Activated T-helper 1 cell treated with anti-CD3 and anti-CD28 coated beads, Interleukin-12 subunit alpha, Interleukin-12 subunit beta, Interleukin-2, Interleukin-4 antibody, amounts not matched to agents 30 ng/mL and 10 ng/mL and 1 ng/mL, durations not matched to agents 14 hours and 24 hours and 36 hours (primary cell): ENCODE measurements at regions not wholly inside any gene's neighbourhood (a gene's known extent, or its start where the extent isn't known, plus 50 kb on each side); places are given as distances from the start of the nearest gene placed in this dataset.

Experiments used
- DNase-seq: peaks from one replicate; pipeline ENCODE4 v3.0.0; 2021; ENCODE audit warnings: low spot score
- H3K27ac Mint-ChIP-seq: one replicate; pipeline ENCODE4 v1.8.0; 2021; ENCODE audit warnings: mild to moderate bottlenecking, mixed read lengths
- H3K27me3 Mint-ChIP-seq: one replicate; pipeline ENCODE4 v1.8.0; 2022; ENCODE audit warnings: mild to moderate bottlenecking, moderate library complexity, mixed read lengths; ENCODE audit not compliant: insufficient read depth
- H3K36me3 Mint-ChIP-seq: one replicate; pipeline ENCODE4 v1.8.0; 2021; ENCODE audit warnings: low read depth, mixed read lengths
- H3K4me1 Mint-ChIP-seq: one replicate; pipeline ENCODE4 v1.8.0; 2021; ENCODE audit warnings: low read depth, mixed read lengths
- H3K4me3 Mint-ChIP-seq: one replicate; pipeline ENCODE4 v1.8.0; 2021; ENCODE audit warnings: mild to moderate bottlenecking, moderate library complexity, mixed read lengths
- H3K9me3 Mint-ChIP-seq: one replicate; pipeline ENCODE4 v1.8.0; 2021; ENCODE audit warnings: mixed read lengths
- intact Hi-C: fragments of 100-400 bp; cut with micrococcal nuclease; formaldehyde crosslinking; loops from one replicate; pipeline ENCODE4 v1.15.1; 2024

DNA sequence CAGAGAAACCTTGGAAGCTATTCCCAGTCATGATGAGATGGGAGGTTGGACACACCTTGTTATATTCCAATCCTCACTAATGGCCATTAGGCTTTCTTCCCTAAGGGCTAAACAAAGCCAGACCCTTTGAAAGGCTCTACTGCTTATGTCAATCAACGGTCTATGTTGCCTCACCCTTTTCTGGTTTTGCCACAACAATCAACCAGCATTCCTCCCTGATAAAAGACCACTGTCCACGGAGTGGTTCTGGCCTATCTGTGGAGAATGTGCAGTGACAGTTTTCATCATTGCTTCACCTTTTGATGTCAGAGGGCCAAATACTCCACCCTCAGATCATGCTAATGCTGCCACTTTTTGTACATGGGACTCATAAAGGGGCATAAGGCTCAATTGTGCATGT is 913.4 kb downstream of the RPA4 start:
- Mint-ChIP-seq H3K27ac (no peak overlapping the region), H3K27me3 (no peaks in the 10 kb centered on the region)

DNA sequence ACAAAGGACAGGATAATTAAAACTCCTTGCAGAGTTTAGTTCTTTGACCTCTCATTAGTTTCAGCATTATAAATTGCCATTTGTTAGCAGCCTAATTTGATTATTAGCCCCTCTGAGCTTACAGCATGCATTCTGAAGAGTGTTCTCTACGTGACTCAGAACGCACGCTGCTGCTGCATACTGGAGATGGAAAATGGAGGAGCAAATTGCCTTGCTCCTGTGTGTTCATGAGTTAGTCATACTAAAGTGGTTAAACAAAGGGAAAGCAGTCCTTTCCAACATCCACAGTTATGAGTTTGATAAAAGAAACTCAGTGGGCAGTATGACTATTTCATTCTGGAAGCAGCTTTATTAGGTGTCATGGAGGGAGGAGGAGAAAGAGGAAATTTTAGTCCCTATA is 922.5 kb downstream of the RPA4 start:
- no peak for DNase-seq
- Mint-ChIP-seq H3K4me3 (no peak overlapping the region), H3K27ac (no peak overlapping the region), H3K9me3 (peaks cover 3% of the 10 kb centered on the region), H3K4me1 (no peaks in the 10 kb centered on the region), H3K27me3 (no peaks in the 10 kb centered on the region), H3K36me3 (no peaks in the 10 kb centered on the region)
- intact Hi-C loops = no loop called here

More for the DNA sequence above, 913.4 kb downstream of the RPA4 start:
- H3K9me3 Mint-ChIP-seq = no peaks in the 10 kb centered on the region
- H3K36me3 Mint-ChIP-seq = no peaks in the 10 kb centered on the region
- no peak overlapping the region for H3K4me3 Mint-ChIP-seq
- no peak for DNase-seq
- intact Hi-C loops = no loop called here
- H3K4me1 Mint-ChIP-seq = no peaks in the 10 kb centered on the region

DNA sequence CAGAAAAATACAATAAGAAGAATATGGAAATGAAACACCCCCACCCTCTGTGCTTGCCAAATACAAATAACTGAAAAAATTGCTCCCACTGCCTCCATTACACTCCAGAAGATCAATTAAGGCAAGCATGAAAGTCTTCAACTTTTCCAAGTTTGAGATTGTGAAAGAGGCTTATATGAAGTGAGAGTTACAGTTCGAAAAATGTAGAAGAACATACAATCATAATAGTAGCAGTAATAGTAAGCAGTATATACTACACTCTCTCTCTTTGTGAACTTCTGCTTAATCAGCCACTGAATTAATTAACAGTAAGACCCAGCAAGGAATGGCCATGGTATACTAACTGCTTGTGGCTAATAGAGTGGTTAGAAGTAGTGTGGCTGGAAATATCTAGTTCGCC is 923.2 kb downstream of the RPA4 start:
- Mint-ChIP-seq H3K27ac (no peak overlapping the region), H3K36me3 (no peaks in the 10 kb centered on the region), H3K4me3 (no peak overlapping the region), H3K27me3 (no peaks in the 10 kb centered on the region), H3K9me3 (peaks cover 3% of the 10 kb centered on the region), H3K4me1 (no peaks in the 10 kb centered on the region)
- no peak for DNase-seq
- intact Hi-C loops = no loop called here

DNA sequence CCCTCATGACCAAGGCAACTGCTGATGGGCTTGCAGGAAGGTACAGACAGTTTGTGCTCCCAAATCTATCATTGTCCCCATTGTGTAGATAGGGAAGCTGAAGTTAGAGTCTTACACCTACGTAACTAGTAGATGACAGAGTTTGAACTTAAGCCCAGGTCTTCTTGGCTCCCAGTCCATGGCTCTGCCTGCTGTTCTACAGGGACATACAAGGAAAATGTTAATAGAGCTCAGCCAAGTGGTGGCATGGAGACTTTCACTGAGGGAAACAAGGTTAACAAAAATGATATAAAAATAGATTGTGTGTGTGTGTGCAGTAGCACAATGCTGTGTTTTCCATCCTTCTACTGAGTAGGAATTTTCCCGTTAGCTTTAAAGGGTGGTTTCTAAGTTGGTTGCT is 936.5 kb downstream of the RPA4 start:
- no peak overlapping the region for H3K27ac Mint-ChIP-seq
- H3K27me3 Mint-ChIP-seq = no peaks in the 10 kb centered on the region
- no peak overlapping the region for H3K4me3 Mint-ChIP-seq
- intact Hi-C loops = no loop called here
- no peaks in the 10 kb centered on the region for H3K36me3 Mint-ChIP-seq
- H3K9me3 Mint-ChIP-seq = no peaks in the 10 kb centered on the region
- no peaks in the 10 kb centered on the region for H3K4me1 Mint-ChIP-seq
- no peak for DNase-seq

DNA sequence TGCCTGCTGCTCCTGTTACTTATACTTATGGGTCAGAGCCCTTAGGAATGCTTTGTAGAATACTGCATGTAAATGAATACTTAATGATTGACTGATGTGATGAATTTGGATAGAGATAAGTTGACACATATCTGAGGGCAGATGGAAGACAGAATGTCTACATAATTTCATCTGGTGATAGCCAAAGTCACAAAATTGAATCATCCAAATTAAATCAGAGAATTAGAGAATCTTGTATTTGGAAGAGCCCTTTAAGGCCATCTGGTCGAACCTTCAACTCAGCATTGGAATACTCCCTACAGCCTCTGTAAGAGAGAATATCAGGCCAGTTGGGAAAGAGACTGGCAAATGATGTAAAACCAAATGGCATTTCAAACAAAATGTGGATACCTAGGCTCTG is 944.8 kb downstream of the RPA4 start:
- H3K27me3 Mint-ChIP-seq = peaks cover 2% of the 10 kb centered on the region
- H3K27ac Mint-ChIP-seq = no peak overlapping the region
- H3K4me1 Mint-ChIP-seq = no peaks in the 10 kb centered on the region
- no peak overlapping the region for H3K4me3 Mint-ChIP-seq
- H3K9me3 Mint-ChIP-seq = no peaks in the 10 kb centered on the region
- DNase-seq = no peak
- H3K36me3 Mint-ChIP-seq = no peaks in the 10 kb centered on the region
- intact Hi-C loops = no loop called here

DNA sequence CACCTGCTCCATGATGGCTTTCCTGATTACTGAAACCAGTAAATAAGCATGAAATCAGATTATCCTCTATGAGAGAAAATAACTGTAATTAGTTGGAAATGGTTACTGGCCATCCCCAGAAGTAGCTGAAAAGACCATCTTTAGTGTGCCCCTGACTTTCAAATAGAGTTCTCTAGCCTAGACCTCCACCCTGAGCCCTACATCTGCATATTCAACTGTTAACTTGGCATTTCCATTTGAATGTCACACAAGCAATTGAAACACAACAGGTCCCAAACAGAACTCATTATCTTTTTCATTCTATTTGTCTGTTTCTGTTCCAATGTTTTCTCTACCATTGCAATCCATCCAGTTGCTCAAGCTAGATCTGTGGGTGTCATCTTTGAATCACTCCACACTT is 952.3 kb downstream of the RPA4 start:
- Mint-ChIP-seq H3K27me3 (no peaks in the 10 kb centered on the region), H3K4me3 (no peak overlapping the region)

DNA sequence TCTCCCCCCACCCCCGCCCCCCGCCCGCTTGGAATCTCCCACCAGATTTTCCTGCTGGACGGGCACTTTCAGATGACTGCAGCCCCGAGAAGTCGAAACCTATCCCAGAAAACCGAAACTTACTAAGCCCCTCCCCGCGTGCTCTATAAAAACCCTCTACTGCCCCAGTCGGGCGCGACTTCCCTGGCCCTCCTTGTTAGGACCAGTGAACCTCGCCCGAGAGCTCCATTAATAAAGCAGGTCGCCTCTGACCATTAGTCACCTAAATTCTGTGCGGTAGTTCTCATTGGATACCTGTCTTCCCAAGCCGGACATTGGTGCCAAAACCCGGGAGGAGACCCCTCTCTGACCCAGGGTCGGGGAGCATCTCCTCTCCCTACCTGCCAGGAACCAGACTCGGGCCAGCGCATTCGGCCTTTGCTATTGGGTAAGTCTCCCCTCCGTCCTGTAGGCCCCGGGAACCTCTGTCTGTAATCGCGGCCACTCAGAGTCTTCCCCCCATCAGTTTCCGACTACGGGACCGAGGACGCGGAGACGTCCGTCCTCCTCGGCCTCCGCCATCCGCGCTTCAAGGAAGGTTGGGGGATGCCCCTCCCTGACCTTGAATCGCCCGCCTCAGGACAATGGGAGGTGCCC is 958.0 kb downstream of the RPA4 start:
- no peak for DNase-seq
- peaks cover 21% of the 10 kb centered on the region for H3K9me3 Mint-ChIP-seq
- no peaks in the 10 kb centered on the region for H3K27me3 Mint-ChIP-seq
- intact Hi-C loops = no loop called here
- H3K36me3 Mint-ChIP-seq = no peaks in the 10 kb centered on the region
- H3K4me1 Mint-ChIP-seq = no peaks in the 10 kb centered on the region
- no peak overlapping the region for H3K4me3 Mint-ChIP-seq
- H3K27ac Mint-ChIP-seq = no peak overlapping the region

More for the DNA sequence above, 952.3 kb downstream of the RPA4 start:
- no peak overlapping the region for H3K27ac Mint-ChIP-seq
- H3K36me3 Mint-ChIP-seq = no peaks in the 10 kb centered on the region
- DNase-seq = no peak
- H3K9me3 Mint-ChIP-seq = no peaks in the 10 kb centered on the region
- intact Hi-C loops = no loop called here
- H3K4me1 Mint-ChIP-seq = no peaks in the 10 kb centered on the region

DNA sequence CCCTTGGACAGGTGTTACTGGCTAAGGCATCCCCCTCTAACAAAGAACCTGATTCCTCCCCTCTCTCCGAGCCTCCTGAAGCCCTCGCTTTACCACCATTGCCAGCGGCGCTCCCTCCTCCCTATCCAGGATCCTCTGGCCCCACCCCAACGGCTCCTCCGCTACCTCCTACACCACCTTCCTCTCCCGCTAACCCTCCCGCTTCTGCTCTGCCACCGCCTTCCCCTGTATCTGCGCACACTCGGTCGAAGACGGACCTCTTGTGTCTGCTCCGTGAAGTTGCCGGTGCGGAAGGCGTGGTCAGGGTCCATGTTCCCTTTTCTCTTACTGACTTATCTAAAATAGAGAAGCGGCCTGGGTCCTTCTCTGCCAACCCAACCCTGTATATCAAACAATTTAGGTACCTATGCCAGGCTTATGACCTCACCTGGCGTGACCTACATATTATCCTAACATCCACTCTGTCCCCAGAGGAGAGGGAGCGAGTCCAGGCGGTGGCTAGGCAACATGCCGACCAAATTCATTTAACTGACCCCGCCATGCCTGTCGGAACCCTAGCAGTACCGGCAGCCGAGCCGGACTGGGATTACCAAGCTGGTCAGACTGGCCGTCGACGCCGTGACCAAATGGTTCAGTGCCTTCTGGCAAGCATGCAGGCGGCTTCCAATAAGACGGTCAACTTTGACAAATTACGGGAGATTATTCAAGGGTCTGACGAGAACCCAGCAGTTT is 958.9 kb downstream of the RPA4 start:
- no peak for DNase-seq
- no peak overlapping the region for H3K4me3 Mint-ChIP-seq
- no peaks in the 10 kb centered on the region for H3K36me3 Mint-ChIP-seq
- intact Hi-C loops = no loop called here
- H3K4me1 Mint-ChIP-seq = no peaks in the 10 kb centered on the region
- H3K27ac Mint-ChIP-seq = no peak overlapping the region
- H3K27me3 Mint-ChIP-seq = no peaks in the 10 kb centered on the region
- H3K9me3 Mint-ChIP-seq = peaks cover 27% of the 10 kb centered on the region

DNA sequence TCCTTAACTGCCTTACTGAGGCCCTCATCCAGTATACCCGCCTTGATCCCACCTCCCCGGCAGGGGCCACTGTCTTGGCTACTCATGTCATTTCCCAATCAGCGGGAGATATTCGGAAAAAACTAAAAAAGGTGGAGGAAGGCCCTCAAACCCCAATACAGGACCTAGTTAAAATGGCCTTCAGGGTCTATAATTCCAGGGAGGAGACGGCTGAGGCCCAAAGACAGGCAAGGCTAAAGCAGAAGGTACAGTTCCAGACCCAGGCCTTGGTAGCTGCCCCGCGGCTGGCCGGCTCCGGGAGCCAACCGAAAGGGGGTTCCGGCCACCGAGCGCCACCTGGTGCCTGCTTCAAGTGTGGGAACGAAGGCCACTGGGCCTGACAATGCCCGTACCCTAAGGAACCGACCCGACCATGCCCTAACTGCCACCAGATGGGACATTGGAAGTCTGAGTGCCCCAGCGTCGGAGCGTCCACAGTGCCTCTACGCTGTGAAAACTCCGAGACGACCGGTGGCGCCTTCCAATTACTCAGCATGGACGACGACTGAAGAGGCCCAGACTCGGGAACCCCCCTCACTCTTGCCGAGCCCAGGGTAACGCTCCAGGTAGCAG is 959.6 kb downstream of the RPA4 start:
- no peak for DNase-seq
- Mint-ChIP-seq H3K27me3 (no peaks in the 10 kb centered on the region), H3K4me3 (no peak overlapping the region), H3K4me1 (no peaks in the 10 kb centered on the region), H3K36me3 (no peaks in the 10 kb centered on the region), H3K27ac (no peak overlapping the region), H3K9me3 (peaks cover 32% of the 10 kb centered on the region)
- intact Hi-C loops = no loop called here

DNA sequence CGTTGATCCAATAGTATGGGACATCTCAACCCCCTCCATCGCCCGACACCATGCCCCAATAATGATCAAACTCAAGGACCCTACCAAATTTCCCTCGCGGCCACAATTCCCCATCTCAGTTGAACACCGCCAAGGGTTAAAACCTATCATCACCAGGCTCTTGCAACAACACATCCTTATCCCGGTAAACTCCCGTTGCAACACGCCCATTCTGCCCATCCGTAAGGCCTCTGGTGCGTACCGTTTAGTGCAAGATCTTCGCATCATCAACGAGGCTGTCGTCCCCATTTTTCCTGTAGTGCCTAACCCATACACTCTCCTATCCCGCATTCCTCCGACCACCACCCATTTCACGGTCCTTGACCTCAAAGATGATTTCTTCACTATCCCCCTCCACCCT is 960.5 kb downstream of the RPA4 start:
- H3K9me3 Mint-ChIP-seq = peaks cover 41% of the 10 kb centered on the region
- no peak for DNase-seq
- no peaks in the 10 kb centered on the region for H3K4me1 Mint-ChIP-seq
- H3K27me3 Mint-ChIP-seq = no peaks in the 10 kb centered on the region
- no peaks in the 10 kb centered on the region for H3K36me3 Mint-ChIP-seq
- H3K27ac Mint-ChIP-seq = no peak overlapping the region
- H3K4me3 Mint-ChIP-seq = no peak overlapping the region
- intact Hi-C loops = no loop called here

DNA sequence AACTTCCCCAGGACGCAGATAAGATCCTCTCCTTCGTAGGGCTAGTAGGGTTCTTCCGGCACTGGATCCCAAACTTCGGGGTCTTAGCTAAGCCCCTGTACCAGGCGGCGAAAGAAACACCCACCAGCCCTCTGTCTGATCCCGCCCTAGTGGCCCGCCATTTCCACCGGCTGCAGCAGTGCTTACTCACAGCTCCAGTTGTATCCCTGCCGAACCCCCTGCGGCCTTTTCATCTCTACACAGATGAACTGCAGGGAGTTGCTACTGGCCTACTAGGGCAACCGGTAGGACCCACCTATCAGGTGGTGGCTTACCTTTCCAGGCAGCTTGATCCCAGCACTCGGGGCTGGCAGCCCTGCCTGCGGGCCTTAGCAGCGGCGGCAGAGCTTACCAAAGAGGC is 961.2 kb downstream of the RPA4 start:
- intact Hi-C loops = no loop called here
- H3K27ac Mint-ChIP-seq = no peak overlapping the region
- H3K36me3 Mint-ChIP-seq = no peaks in the 10 kb centered on the region
- H3K4me3 Mint-ChIP-seq = no peak overlapping the region
- H3K27me3 Mint-ChIP-seq = no peaks in the 10 kb centered on the region
- no peak for DNase-seq
- H3K4me1 Mint-ChIP-seq = no peaks in the 10 kb centered on the region
- peaks cover 44% of the 10 kb centered on the region for H3K9me3 Mint-ChIP-seq

DNA sequence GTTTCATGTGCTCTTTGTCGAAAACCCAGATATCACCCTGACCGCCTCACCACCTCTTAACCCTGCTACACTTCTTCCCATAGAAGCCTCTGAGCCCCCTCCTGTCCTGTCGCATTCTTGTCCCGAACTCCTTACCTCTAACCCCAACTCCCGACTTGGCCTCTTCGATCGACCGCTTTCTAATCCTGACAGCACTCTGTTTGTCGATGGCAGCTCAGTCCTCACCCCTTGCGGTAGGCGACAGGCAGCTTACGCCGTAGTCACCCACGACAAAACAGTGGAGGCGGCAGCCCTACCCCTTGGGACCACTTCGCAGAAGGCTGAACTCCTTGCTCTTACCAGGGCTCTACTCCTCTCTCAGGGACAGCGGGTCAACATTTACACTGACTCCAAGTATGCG is 961.7 kb downstream of the RPA4 start:
- H3K4me1 Mint-ChIP-seq = no peaks in the 10 kb centered on the region
- peaks cover 44% of the 10 kb centered on the region for H3K9me3 Mint-ChIP-seq
- no peaks in the 10 kb centered on the region for H3K27me3 Mint-ChIP-seq
- no peaks in the 10 kb centered on the region for H3K36me3 Mint-ChIP-seq
- H3K4me3 Mint-ChIP-seq = no peak overlapping the region
- intact Hi-C loops = no loop called here
- H3K27ac Mint-ChIP-seq = no peak overlapping the region
- DNase-seq = no peak

DNA sequence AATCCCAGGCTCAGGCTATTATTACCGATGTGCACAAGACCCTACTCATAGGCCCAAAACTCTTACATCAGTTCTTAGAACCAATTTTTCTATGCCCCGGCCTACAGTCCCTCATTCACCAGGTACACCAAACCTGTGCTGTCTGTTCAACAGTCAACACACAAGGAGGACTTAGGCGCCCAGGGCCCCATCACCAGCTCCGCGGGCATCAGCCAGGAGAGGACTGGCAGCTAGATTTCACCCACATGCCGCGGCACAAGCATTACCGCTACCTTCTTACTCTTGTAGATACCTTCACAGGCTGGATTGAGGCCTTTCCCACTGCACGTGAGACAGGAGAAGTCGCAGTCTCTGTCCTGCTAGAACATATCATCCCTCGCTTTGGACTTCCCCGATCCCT is 962.5 kb downstream of the RPA4 start:
- Mint-ChIP-seq H3K9me3 (peaks cover 44% of the 10 kb centered on the region), H3K27me3 (no peaks in the 10 kb centered on the region), H3K4me1 (no peaks in the 10 kb centered on the region), H3K4me3 (no peak overlapping the region), H3K36me3 (no peaks in the 10 kb centered on the region), H3K27ac (no peak overlapping the region)
- intact Hi-C loops = no loop called here
- no peak for DNase-seq
